BJ (cell line): ENCODE measurements at regions not wholly inside any gene's neighbourhood (a gene's known extent, or its start where the extent isn't known, plus 50 kb on each side); places are given as distances from the start of the nearest gene placed in this dataset.

Experiments
- CTCF ChIA-PET: fragments of 350-600 bp; formaldehyde crosslinking; extraction: SDS; loops from one replicate; lab custom pipeline; 2021; ENCODE audit warnings: antibody characterized with exemption, inconsistent platforms; lab: Yijun Ruan, JAX
- POLR2A ChIA-PET: fragments of 300-600 bp; sonication (Branson Sonifier 250); formaldehyde crosslinking; extraction: SDS; loops from one replicate; lab custom pipeline; 2021; ENCODE audit warnings: antibody characterized with exemption; lab: Charles Lee
- DNase-seq: peaks from one replicate; pipeline ENCODE4 v3.0.0-alpha.2; 2011; ENCODE audit warnings: low read depth
- H3K27me3 ChIP-seq: 2 replicates; pipeline ENCODE4 v1.6.0; 2011; ENCODE audit warnings: low read length; ENCODE audit not compliant: control insufficient read depth, insufficient read depth
- H3K36me3 ChIP-seq: 2 replicates; pipeline ENCODE4 v1.5.1; 2011; ENCODE audit warnings: low read length; ENCODE audit not compliant: control insufficient read depth, insufficient read depth
- H3K4me3 ChIP-seq: 2 replicates; pipeline ENCODE4 v1.5.1; 2011; ENCODE audit warnings: low read depth, mild to moderate bottlenecking, control low read depth, low read length
- TF ChIP-seq, protein P1 (sequence below): IDR thresholded peaks from 2 replicates; pipeline ENCODE4 v1.5.1; 2011; ENCODE audit warnings: low read depth, mild to moderate bottlenecking, control low read depth, inconsistent platforms, low read length, moderate library complexity; ENCODE audit not compliant: insufficient read depth

DNA sequence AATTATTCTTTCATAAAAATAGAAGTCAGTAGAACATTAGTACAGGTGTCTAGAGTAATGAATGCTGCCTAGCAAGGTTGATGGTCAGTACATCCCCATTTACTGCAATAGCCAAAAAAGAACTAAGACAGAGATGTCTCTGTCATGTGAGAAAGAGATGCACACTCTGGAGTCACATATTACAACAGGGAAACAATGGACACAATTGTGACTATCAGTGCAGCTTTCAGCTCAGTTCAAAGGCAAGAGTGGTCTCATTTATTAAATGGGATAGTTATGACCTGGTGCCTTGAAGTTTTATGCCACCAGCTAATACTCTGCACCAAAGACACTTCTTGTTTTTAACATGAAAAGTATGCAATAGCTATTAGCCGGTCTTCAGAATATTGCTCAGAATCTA, 194.9 kb upstream of the CHAC2 start:
- POLR2A ChIA-PET, result no interaction called here
- TF ChIP-seq, protein P1, sequence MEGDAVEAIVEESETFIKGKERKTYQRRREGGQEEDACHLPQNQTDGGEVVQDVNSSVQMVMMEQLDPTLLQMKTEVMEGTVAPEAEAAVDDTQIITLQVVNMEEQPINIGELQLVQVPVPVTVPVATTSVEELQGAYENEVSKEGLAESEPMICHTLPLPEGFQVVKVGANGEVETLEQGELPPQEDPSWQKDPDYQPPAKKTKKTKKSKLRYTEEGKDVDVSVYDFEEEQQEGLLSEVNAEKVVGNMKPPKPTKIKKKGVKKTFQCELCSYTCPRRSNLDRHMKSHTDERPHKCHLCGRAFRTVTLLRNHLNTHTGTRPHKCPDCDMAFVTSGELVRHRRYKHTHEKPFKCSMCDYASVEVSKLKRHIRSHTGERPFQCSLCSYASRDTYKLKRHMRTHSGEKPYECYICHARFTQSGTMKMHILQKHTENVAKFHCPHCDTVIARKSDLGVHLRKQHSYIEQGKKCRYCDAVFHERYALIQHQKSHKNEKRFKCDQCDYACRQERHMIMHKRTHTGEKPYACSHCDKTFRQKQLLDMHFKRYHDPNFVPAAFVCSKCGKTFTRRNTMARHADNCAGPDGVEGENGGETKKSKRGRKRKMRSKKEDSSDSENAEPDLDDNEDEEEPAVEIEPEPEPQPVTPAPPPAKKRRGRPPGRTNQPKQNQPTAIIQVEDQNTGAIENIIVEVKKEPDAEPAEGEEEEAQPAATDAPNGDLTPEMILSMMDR, result no peak
- DNase-seq, result no peak
- Histone ChIP-seq H3K36me3 (no peaks in the 10 kb centered on the region), H3K4me3 (no peak overlapping the region), H3K27me3 (no peaks in the 10 kb centered on the region)
- CTCF ChIA-PET, result no interaction called here

DNA sequence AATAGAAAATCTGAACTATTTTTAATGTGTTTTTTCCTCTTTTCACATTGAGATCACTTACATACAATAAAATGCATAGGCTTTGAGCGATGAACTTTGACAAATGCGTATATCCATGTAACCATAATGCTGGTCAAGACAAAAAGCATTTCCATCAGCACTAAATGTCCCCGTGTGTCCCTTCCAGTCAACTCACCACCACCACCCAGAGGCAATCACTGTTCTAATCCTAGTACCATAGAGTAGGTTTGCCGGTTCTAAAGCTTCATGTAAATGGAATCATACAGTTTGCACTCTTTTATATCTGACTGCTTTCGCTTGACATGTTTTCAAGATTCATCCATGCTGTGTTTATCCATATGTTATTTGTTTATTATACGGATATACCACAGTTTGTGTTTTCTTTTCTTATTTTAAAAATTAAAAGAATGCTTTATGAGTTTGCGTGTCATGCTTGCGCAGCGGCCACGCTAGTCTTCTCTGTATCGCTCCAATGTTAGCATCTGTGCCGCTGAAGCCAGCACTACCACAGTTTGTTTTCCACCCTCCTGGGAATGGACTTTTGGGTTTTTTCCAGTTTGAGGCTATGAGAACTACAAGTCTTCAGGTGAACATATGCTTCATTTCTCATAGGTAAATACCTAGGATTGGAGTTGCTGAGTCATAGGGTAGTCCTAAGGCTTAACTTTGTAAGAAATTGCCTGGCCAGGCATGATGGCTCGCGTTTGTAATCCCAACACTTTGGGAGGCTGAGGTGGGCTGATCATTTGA, 197.5 kb upstream of the CHAC2 start:
- no peaks in the 10 kb centered on the region for H3K36me3 ChIP-seq
- ChIA-PET POLR2A (no interaction called here), CTCF (no interaction called here)
- H3K4me3 ChIP-seq, result no peak overlapping the region
- DNase-seq, result no peak
- no peaks in the 10 kb centered on the region for H3K27me3 ChIP-seq
- TF ChIP-seq, protein P1, result no peak

DNA sequence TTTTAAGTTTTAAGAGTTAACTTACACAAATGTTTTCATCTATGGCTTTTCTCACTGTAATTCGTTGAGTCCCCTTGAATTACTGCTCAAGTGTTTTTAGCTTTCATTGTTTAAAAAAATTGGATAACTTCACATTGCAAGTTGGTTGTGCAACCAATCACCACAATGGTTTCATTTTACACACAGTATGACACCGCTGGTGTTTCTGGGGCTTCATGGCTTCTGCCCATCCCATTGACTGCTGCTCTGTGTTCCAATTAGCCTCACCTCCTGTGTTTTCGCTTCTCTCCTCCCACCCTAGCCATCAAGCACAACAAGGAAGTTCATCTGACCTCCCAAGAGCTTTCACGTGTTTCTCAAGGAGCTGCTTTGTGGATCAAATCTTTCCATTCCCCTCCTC, 199.1 kb upstream of the CHAC2 start:
- POLR2A ChIA-PET, result no interaction called here
- Histone ChIP-seq H3K4me3 (no peak overlapping the region), H3K36me3 (no peaks in the 10 kb centered on the region), H3K27me3 (no peaks in the 10 kb centered on the region)
- TF ChIP-seq, protein P1, result no peak
- no peak for DNase-seq
- CTCF ChIA-PET, result interaction anchor here (0.7 kb wide), 1 partner anchor 39 kb away, joined by 3 read pairs; no protein-coding TSS in a partner anchor

DNA sequence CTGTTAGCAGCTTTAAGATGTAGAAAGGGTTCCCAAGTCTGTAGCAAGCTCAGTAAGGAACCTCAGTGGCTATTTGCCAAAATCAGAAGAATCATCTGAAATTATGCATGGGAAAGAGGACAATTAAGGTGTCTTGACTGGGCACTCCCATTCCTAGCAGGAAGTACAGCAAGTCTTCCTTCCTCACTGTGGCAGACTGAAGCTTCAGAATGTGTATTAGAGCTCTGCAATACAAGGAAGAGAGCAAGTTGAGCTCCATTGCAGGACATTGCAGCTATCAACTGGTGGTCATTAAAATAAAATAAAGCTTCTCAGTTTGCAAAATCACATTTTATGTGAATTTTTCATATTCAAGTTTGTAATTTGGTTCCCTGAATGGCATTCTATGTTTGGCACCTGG, 200.5 kb upstream of the CHAC2 start:
- no peaks in the 10 kb centered on the region for H3K36me3 ChIP-seq
- DNase-seq, result no peak
- CTCF ChIA-PET, result no interaction called here
- H3K27me3 ChIP-seq, result no peaks in the 10 kb centered on the region
- H3K4me3 ChIP-seq, result no peak overlapping the region
- TF ChIP-seq, protein P1, result no peak
- POLR2A ChIA-PET, result no interaction called here

DNA sequence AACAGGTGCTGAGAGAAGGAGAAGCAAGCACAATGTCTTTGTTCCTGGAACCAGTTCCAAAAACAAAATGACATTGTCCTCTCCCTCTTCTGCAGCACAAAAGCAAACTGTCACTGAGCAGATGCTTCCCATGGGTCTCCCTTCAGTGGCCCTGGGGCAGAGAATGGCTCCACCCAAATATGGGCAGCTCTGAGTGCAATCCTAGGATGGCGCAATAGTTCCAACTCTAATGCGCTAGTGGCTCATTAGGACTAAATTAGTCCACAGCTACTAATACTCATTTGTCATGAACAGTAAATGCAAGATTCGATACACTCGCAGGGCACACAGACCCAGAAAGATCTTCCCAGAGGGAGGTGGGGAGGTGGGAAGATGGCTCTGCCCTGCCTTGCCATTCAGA, 205.2 kb upstream of the CHAC2 start:
- ChIA-PET POLR2A (no interaction called here), CTCF (no interaction called here)
- H3K4me3 ChIP-seq, result no peak overlapping the region
- TF ChIP-seq, protein P1, result no peak
- no peak for DNase-seq
- H3K27me3 ChIP-seq, result no peaks in the 10 kb centered on the region
- no peaks in the 10 kb centered on the region for H3K36me3 ChIP-seq
